Astrocyte (in vitro differentiated cells and primary cell): ENCODE measurements at regions not wholly inside any gene's neighbourhood (a gene's known extent, or its start where the extent isn't known, plus 50 kb on each side); places are given as distances from the start of the nearest gene placed in this dataset.

ENCODE experiments used
- EZH2 ChIP-seq: IDR thresholded peaks from 2 replicates; pipeline ENCODE4 v1.6.1; 2012; ENCODE audit warnings: mild to moderate bottlenecking, low read length, inconsistent platforms; ENCODE audit not compliant: insufficient read depth
- TF ChIP-seq, protein P1 (sequence below): IDR thresholded peaks from 2 replicates; pipeline ENCODE4 v1.5.1; 2011; ENCODE audit warnings: low read depth, mild to moderate bottlenecking, inconsistent platforms, low read length, moderate library complexity; ENCODE audit not compliant: insufficient read depth

DNA sequence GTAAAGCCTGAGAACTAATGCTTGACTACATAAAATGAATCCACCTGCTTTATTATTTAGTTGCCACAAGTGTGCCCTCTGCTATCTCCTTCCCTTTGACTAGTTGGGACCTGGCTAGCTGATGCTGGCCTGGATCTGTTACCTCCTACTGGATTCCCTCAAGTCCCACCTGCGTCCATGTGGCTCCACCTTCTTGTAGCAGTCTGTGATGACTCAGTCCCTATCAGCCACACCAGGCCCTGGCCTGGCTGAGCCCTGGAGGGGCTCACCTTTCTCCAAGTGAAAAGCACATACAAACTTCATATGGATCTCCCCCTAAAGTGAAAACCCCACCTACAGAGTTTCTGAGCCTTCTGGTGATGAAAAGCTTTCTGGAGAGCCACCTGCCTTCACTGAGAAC is 611.4 kb downstream of the SEMA5A start:
- TF ChIP-seq, protein P1, sequence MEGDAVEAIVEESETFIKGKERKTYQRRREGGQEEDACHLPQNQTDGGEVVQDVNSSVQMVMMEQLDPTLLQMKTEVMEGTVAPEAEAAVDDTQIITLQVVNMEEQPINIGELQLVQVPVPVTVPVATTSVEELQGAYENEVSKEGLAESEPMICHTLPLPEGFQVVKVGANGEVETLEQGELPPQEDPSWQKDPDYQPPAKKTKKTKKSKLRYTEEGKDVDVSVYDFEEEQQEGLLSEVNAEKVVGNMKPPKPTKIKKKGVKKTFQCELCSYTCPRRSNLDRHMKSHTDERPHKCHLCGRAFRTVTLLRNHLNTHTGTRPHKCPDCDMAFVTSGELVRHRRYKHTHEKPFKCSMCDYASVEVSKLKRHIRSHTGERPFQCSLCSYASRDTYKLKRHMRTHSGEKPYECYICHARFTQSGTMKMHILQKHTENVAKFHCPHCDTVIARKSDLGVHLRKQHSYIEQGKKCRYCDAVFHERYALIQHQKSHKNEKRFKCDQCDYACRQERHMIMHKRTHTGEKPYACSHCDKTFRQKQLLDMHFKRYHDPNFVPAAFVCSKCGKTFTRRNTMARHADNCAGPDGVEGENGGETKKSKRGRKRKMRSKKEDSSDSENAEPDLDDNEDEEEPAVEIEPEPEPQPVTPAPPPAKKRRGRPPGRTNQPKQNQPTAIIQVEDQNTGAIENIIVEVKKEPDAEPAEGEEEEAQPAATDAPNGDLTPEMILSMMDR: no peak
- TF ChIP-seq EZH2: no peak
